Right renal cortex interstitium (tissue), 3 donors: ENCODE measurements at regions not wholly inside any gene's neighbourhood (a gene's known extent, or its start where the extent isn't known, plus 50 kb on each side); places are given as distances from the start of the nearest gene placed in this dataset.

ENCODE experiments used
- DNase-seq, 3 donors: peaks; one replicate each; pipeline ENCODE4 v3.0.0-alpha.2; 2013; ENCODE audit warnings: low read depth in 3 of 3, low spot score in 2 of 3

DNA sequence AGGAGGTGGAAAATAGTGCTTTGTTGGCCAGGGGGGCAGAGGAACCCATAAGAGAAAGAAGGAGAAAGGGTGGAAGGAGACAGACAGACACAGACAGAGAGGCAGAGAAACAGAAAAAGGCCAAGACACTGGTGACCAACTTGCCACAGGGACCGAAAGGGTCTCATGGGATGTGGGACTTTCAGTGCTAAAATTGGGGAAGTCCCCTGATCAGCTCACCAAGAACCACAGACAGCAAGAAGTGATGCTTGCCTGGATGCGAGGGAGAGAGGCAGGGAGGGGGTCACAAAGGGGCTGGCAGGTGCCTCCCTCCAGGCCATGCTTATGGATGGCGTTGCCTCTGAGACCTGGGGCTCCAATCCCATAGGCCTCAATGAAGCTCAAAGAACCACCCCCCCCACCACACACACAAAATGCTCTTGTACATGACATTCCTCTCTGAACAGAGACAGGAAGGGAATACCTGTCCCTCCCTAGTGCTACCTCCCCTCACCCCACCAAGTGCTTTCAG, 413.4 kb downstream of the MN1 start:
- no peak for DNase-seq

DNA sequence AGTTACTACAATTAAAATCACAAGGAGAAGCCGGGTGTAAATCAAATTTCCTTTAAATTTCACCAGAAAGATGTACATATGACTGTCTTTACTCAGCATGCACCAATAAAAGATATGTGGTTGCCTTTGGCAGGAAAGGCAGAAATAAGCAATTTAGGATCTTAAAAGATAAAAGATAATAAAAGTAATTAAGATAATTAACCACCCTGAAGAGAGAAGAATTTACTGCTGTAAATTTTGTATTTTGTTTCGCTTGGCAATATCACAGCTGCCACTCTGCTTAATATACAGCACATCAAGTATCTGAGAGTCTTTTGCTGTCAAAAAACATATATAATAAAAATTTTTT, 411.9 kb downstream of the MN1 start:
- DNase-seq, result no peak

DNA sequence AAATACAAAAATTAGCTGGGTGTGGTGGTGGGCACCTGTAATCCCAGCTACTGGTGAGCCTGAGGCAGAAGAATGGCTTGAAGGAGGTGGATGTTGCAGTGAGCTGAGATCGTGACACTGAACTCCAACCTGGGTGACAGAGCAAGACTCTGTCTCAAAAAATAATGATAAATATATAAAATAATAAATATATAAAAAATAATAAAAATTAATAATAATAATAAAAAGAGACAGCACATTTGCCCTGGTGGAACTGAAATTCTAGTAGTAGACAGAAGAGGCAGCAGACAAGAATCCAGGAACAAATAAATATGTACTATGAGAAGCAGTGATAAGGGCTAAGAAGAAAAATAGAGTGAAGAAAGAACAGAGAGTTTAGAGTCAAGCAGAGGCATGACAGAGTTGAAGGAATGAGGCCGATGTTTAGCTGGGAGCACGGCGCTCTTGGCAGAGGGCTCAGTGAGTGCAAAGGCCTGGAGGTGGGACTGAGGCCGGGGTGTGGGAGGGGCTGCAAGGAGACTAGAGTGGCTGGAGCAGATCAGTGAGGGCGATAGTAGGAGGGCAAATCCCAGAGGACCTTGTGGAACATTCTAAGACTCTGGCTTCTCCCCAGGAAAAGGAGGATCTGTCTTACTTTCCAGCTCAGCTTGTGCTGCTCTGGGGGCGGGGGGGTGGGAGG, 410.3 kb downstream of the MN1 start:
- DNase-seq, result no peak

DNA sequence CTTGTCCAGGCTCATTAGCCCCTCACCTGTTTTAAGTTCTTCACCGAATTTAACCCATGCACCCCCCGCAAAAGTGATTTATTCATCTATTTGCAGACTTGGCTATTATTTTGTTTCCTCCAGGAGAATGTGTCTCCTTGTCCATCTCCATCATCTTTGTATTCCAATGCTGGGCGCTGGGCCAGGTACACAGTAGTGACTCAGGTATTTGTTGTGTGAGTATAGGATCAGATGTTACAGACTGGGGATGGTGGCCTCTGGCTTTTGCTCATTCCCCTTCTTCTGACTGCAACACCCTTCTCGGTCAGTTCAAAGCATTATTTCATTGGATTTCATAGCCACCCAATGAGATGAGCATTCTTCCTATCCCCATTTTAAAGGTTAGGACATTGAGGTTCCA, 408.2 kb downstream of the MN1 start:
- DNase-seq, result no peak

DNA sequence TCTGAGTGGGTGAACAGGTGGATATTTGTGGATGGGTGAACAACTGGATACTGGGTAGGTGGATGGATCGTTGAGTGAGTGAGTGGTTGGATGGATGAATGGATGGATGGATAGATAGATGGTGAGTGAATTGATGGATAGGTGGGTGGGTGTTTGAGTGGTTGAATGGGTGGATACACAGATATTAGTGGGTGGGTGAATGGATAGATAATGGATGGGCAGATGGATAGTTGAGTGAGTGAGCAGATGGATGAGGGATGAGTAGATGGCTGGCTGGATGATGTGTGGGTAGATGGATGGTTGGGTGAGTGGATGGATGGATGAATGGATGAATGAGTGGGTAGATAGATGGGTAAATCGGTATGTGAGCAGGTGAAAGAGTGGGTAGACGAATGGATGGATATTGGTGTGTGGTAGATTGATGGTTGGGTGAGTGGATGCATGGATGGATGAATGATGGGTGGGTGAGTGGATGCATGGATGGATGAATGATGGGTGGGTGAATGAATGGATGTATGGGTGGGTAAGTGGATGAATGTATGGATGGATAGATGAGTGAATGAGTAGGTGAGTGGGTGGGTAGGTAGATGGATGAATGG, 406.7 kb downstream of the MN1 start:
- no peak for DNase-seq

DNA sequence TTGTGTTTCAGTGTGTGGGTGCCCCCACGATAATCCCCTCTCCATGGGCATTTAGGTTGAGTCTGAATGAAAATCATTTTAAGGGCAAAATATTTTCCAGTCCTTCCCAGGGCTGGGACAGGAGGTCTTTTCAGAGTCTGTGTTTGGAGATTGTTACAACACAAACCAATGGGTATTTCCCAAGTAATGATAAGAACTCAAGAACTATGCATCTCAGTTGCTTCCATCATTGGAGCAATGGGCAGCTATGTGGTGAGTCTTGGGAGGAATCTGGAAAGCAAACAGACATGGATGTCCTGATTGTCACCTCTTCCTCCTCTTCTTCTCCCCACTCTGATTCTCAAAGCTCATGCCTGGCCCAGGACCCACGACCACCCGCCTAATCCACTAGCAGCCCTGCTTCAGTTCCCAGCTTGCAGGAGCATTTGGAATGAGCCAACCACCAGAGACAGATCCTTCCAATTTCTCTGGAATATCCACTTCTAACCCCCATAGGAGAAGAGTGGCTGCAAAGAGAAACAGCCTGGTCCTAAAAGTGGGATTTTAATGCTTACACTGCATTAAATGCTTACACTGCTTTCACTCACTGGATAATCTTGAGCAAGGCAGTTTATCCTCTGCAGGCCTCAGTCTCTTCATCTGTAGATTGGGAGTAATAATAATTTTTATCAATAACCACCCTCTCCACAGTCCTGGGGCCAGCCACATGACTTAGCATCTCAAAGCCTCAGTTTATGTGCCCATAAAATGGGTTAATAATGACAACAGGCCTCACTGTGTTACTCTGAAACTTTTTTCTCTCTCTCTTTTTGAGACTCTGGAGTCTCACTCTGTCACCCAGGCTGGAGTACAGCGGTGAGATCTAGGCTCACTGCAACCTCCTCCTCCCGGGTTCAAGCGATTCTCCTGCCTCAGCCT, 404.3 kb downstream of the MN1 start:
- DNase-seq, result no peak

DNA sequence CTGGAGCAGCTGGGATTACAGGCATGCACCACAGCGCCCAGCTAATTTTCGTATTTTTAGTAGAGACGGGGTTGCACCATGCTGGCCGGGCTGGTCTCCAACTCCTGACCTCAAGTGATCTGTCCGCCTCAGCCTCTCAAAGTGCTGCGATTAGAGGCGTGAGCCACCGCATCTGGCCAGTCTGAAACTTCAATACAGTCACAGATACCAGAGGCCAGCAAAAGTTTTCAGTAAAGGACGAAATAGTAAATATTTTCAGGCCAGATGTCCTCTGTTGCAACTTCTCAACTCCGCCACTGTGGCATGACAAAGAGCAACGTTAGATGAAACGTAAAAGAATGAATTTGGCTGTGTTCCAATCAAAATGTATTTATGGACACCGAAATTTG, 403.6 kb downstream of the MN1 start:
- no peak for DNase-seq

DNA sequence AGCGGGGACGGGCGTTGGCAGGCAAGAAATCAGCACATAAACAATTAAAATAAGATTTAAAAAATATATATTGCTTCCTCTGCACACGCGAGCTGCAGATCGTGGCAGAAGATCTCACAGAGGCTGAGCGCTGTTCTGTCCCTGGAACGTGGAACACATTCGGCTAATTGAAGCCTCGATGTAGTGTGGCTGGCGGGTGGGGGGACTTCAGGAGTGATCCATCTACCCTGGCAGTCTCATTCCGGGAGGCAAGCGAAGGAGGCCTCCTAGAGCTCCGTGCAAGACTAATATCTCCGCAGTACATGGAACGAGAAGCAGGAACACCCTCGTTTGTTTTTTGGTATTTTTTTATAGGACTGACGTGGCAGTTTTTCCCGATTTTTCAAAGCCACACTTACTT, 402.4 kb downstream of the MN1 start:
- no peak for DNase-seq

DNA sequence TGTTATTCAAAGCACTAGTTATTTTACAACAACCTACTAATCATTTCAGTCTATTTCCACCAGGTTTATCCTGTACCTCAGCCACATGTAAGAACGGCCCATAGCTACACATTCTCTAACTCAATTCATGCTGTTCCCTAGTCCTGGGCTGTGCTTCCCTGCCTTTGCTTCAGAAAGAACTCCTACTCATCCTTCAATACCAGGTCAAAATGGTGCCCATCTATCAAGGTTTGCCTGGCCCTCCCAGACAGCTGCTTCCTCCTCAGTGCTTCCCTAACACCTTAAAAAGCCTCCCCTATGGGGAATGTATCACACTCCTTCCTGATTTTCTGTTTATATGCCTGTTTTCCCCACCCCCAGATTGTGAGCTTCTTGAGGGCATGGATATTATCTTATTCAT, 400.7 kb downstream of the MN1 start:
- DNase-seq, result no peak

DNA sequence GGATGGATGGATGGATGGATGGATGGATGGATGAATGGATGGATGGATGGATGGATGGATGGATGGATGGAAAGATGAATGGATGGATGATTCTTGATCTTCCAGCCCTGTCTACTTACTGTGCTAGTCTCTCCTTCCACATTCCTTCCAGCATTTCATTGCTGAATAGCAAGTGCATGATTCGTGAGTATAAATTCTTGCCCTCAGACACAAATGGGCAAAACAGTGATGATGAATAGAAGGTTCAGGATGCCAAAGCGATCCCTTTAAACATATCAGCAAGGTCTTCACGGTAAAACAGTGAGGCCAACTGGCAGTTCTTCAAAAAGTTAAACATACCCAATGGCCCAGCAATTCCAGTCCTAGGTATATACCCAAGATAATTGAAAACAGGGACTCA, 400.2 kb downstream of the MN1 start:
- DNase-seq, result no peak

DNA sequence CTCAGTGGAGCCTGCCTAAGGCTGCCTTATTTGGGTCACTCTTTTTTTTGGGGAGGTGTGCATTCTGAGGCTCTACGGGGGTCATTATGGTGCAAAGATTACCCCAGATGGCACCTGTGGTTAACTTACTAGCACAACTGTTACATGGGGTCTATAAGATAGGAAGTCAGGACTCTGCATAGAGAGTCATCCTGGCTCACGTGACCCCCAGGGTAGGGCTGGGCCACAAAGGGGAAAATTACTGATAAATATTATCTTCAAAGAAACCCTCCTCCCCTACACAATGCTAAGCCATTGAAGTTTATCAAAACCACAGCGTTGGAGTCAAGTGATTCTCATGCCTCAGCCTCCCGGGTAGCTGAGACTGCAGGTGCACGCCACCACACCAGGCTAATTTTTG, 397.1 kb downstream of the MN1 start:
- no peak for DNase-seq

DNA sequence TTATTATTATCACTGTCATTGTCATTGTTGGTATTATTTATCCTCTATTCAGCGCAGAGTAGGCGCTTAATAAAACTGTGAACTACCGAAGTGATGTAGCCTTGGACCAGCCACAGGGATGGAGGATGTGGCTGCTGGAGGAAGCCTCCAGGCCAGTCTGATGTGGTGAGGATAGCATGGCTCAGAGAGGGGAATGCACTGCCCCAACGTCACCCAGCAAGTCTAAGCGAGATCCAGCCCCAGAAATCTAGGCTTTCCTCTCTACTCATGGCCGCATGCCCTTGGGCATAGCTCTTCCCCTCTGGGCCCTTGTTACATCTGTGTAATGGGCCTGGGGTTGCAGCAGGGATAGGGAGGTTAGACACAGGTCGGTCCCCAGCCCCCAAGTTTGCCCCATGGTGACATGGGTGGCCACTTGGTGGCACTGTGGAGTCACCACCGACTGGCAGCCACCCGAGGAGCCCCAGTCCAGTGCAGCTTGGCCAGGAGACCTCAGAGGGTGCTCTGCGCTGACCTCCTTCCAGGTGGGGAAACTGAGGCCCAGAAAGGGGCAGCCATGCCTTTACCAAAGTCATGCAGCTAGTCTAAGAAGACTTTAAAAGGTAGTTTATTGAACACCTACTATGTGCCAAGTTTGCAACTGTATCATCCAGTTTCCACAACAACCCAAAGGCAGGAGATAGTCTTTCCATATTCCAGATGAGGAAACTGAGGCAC, 395.7 kb downstream of the MN1 start:
- DNase-seq, result no peak

DNA sequence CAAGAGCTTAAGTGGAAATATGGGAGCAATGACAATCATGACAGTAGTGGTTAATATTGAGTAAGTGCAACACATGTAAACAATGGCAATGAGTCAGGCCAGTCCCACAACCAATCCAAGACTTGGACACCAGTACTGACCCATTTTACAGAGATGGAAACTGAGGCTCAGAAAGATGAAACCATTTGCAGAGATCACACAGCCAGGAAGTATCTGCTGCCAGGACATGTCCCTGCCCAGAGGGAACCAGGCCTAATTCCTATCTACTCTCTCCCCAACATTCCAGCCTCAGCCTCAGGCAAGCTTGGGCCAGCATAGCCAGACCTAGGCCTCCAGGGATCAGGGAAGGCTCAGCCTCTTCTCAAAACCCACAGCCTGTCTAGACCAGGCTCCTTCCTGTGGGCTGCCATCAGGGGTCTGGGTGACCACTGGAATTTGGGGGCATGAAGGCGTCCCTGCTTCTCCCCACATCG, 395.1 kb downstream of the MN1 start:
- DNase-seq, result no peak

DNA sequence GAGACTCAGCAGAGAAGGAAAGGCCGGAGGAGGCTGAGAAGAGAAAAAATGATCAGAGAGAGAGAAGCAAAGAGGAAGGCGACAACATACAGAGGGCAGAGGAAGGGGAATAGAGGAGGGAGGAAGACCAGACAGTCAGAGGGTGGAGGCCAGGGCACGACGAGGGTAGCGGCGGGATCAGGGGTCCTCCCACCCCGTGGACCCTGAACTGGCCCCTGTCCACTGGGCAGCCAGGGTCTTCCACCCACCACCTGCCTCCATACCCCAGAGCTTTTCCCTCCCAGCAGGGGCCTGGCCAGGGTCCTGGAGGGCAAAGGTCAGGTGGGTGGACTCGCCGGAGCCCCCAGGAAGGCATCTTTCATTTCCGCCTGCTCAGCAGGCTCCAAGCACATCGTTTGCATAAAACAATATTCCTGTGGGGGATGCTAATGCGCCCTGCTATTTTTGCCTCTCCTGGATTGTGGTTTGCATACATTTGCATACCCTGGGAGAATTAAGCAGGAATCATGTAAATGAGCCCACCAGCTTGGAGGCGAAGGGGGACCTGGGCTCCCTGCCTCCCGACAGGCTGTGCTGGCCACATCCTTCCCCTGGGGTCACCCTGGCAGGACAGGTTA, 394.1 kb downstream of the MN1 start:
- DNase-seq, result no peak

DNA sequence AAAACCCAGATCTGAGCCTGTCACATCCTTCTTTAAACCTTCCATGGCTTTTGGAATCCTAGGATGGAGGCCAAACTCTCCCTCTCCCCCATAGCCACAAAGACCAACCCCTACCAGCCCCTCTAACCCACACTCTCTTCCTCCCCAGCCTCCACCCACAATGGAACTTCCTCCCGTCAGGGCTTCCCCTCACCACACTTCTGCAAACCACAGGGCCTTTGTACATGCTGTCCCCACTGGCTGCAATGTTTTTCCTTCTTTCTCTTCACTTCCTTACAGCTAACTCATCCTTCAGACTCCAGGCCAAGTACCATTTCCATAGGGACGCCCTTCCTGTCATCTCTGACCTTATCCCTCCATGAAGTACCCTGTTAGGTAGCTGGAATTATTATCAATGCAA, 393.5 kb downstream of the MN1 start:
- DNase-seq, result no peak

DNA sequence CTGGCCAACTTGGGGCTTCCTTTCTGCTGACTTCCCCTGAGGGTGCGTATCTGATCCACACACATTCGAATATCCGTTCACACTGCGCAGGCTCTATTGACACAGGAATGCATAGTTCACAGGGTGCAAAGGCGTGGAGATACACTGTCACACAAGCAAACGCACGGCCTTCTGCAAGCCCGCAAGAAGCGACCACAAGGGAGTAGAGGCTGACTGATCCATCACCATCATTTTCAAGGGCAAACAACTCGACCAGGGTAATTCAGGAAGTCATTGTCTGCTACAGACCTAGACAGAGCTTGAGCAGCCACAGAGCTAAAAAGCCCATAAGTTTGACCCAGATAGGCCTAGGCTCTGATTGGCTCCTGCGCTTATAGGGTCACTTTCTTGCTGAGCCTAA, 392.3 kb downstream of the MN1 start:
- DNase-seq, result no peak

DNA sequence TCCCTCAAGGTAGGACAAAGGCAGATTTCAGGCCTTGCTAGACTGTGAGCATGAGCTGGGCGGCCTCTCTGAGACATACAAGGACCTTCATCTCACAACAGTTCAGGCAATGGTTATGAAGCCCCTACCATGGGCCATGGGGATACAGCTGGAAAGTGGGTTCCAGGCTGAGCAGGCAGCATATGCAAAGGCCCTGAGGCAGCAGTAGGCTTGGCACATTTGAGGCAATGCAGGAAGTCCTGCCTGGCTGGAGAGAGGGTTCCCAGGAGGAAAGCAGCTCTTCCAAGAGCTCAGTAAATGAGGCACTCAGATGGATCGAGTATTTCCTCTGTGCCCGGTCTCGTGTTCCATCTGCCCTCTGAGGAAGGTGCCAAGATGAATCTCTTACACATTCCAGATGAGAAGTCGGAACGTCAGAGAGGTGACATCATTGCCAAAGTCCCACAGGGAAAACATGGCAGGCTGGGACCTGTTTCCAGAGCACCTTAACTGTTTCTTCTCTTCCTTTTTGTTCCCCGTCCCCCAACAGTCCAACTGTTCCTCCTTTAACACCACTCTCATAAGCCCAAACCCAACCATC, 388.6 kb downstream of the MN1 start:
- no peak for DNase-seq

DNA sequence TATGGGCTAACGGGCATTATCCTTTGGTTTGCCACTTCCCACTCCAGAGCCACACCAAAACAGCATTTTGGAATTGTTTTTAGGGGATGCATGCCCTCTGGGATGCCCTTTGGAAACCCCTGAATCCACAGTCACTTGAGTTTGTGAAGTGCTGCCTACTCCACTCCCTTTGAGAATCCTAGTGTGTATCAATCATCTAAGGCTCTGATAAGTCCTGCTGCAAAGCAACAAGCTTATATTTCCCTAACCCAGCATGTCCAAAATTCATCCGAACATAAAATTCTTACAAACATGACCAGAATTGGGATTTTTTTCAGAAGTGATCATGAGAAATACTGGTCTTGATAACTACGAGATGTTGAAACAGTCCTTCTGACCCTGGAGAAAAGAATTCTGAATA, 387.9 kb downstream of the MN1 start:
- DNase-seq, result no peak

DNA sequence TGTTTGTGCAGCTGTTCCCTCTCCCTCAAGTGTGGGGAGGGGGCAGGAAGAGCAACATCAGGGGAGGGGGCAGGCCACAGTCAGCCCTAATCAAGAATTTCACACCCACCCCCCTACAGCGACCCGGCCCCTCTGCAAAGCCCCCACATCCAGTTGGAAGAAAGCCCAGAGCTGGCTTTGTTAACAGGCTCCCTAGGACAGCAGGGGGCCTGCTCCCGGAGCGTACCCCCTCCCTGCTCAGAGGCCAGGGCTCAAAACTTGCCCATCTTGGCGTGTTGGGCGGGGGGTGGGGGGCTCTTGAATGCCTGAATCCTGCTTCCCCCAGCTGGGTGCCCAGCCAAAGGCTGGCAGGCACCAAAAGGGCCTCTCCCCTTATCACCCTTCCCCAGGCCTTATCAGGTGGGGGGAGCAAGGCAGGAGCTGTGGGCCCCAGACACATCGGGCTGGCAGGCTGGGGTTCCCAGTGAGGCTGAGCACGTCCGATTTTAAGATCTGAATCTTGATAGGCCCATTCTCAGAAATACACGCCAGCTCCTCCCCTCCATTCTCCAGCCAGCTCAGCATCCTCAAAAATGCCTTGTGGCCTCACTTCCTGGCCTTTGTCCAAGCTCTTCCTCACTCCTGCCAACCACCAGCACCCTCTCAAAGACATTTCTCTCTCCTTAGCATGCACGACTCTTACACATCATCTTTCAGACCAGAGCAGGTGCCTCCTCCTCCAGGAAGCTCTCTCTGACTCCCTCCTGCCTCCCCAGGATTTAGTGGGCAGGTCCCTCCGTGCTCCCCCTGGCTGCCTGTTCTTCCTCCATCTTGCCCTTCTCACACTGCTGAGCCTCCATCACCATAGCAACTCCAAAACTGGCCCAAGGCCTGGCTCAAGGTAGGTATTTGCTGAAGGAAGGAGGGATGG, 384.8 kb downstream of the MN1 start:
- no peak for DNase-seq
